HUES64 (cell line): ENCODE measurements at regions not wholly inside any gene's neighbourhood (a gene's known extent, or its start where the extent isn't known, plus 50 kb on each side); places are given as distances from the start of the nearest gene placed in this dataset.

ENCODE experiments used
- H3K27ac ChIP-seq: 2 replicates; pipeline ENCODE4 v1.7.0; 2013; ENCODE audit warnings: low read depth, low read length, inconsistent platforms
- H3K27me3 ChIP-seq: 2 replicates; pipeline ENCODE4 v1.6.1; 2013; ENCODE audit warnings: mild to moderate bottlenecking, low read length; ENCODE audit not compliant: insufficient read depth
- H3K36me3 ChIP-seq: 2 replicates; pipeline ENCODE4 v1.6.1; 2013; ENCODE audit warnings: mild to moderate bottlenecking, low read length; ENCODE audit not compliant: insufficient read depth
- H3K4me1 ChIP-seq: 2 replicates; pipeline ENCODE4 v1.6.1; 2013; ENCODE audit warnings: mild to moderate bottlenecking, low read length, moderate library complexity; ENCODE audit not compliant: insufficient read depth
- H3K4me3 ChIP-seq: 2 replicates; pipeline ENCODE4 v1.5.1; 2013; ENCODE audit warnings: mild to moderate bottlenecking, low read length, moderate library complexity
- H3K9ac ChIP-seq: 2 replicates; pipeline ENCODE4 v1.6.1; 2013; ENCODE audit warnings: mild to moderate bottlenecking, low read depth, low read length
- H3K9me3 ChIP-seq: 2 replicates; pipeline ENCODE4 v1.6.1; 2013; ENCODE audit warnings: low read depth, low read length; ENCODE audit not compliant: insufficient read depth
- WGBS: fragments of 150-250, 120-280 bp; methylation state at CpG from one replicate; pipeline ENCODE4 v1.1.7; 2013; ENCODE audit warnings: missing lambda C conversion rate; 5-methylcytosine and 5-hydroxymethylcytosine counted together

- Histone ChIP-seq H3K9ac (no peak overlapping the region), H3K36me3 (no peaks in the 10 kb centered on the region), H3K27ac (no peak overlapping the region), H3K27me3 (no peaks in the 10 kb centered on the region), H3K4me3 (no peak overlapping the region), H3K9me3 (peaks cover 12% of the 10 kb centered on the region), H3K4me1 (no peaks in the 10 kb centered on the region)
- 83% methylated on average over 1 of the region's 1 CpG for WGBS
Observed at GRCh38 chr4:28354880-28355656, 1494.4 kb downstream of the STIM2 start.

GRCh38 chr4:28357990-28358389, 1497.3 kb downstream of the STIM2 start:
- Histone ChIP-seq H3K9me3 (no peaks in the 10 kb centered on the region), H3K36me3 (no peaks in the 10 kb centered on the region), H3K27me3 (no peaks in the 10 kb centered on the region), H3K27ac (no peak overlapping the region), H3K9ac (no peak overlapping the region), H3K4me3 (no peak overlapping the region), H3K4me1 (no peaks in the 10 kb centered on the region)
- WGBS: 81% methylated on average over 3 of the region's 4 CpGs

GRCh38 chr4:28358606-28359005, 1498.0 kb downstream of the STIM2 start:
- Histone ChIP-seq H3K4me3 (no peak overlapping the region), H3K27me3 (no peaks in the 10 kb centered on the region), H3K27ac (no peak overlapping the region), H3K9me3 (no peaks in the 10 kb centered on the region), H3K9ac (no peak overlapping the region), H3K4me1 (no peaks in the 10 kb centered on the region), H3K36me3 (no peaks in the 10 kb centered on the region)
- WGBS: 100% methylated on average over 1 of the region's 2 CpGs

GRCh38 chr4:28360681-28361080, 1500.0 kb downstream of the STIM2 start:
- H3K4me1 ChIP-seq: no peaks in the 10 kb centered on the region
- WGBS: 94% methylated on average over 2 of the region's 2 CpGs

GRCh38 chr4:28362169-28362568, 1501.5 kb downstream of the STIM2 start:
- Histone ChIP-seq H3K9ac (no peak overlapping the region), H3K27ac (no peak overlapping the region), H3K4me3 (no peak overlapping the region), H3K36me3 (no peaks in the 10 kb centered on the region), H3K9me3 (no peaks in the 10 kb centered on the region), H3K27me3 (no peaks in the 10 kb centered on the region), H3K4me1 (0 out of 2 replicates have a peak, but pooled peaks cover 9% of the 10 kb centered on the region)
- 96% methylated on average over 2 of the region's 4 CpGs for WGBS

More at GRCh38 chr4:28360681-28361080, 1500.0 kb downstream of the STIM2 start:
- Histone ChIP-seq H3K27ac (no peak overlapping the region), H3K27me3 (no peaks in the 10 kb centered on the region), H3K9ac (no peak overlapping the region), H3K9me3 (no peaks in the 10 kb centered on the region), H3K36me3 (no peaks in the 10 kb centered on the region), H3K4me3 (no peak overlapping the region)

GRCh38 chr4:28369499-28369898, 1508.9 kb downstream of the STIM2 start:
- Histone ChIP-seq H3K4me1 (0 out of 2 replicates have a peak, but pooled peaks cover 9% of the 10 kb centered on the region), H3K9me3 (no peaks in the 10 kb centered on the region), H3K9ac (no peak overlapping the region), H3K27me3 (no peaks in the 10 kb centered on the region), H3K27ac (no peak overlapping the region), H3K4me3 (no peak overlapping the region), H3K36me3 (no peaks in the 10 kb centered on the region)
- WGBS: no CpG with 5 or more reads among the region's 1 CpG

GRCh38 chr4:28373191-28373590, 1512.5 kb downstream of the STIM2 start:
- Histone ChIP-seq H3K4me1 (no peaks in the 10 kb centered on the region), H3K4me3 (no peak overlapping the region), H3K36me3 (no peaks in the 10 kb centered on the region), H3K9me3 (no peaks in the 10 kb centered on the region), H3K27me3 (no peaks in the 10 kb centered on the region), H3K27ac (no peak overlapping the region), H3K9ac (no peak overlapping the region)

- H3K4me1 ChIP-seq: no peaks in the 10 kb centered on the region
- no peak overlapping the region for H3K27ac ChIP-seq
- H3K4me3 ChIP-seq: no peak overlapping the region
- H3K9me3 ChIP-seq: no peaks in the 10 kb centered on the region
- H3K27me3 ChIP-seq: no peaks in the 10 kb centered on the region
- H3K36me3 ChIP-seq: no peaks in the 10 kb centered on the region
- no peak overlapping the region for H3K9ac ChIP-seq
- WGBS: 100% methylated on average over 1 of the region's 1 CpG
Observed at GRCh38 chr4:28373601-28374000, 1513.0 kb downstream of the STIM2 start.

GRCh38 chr4:28378109-28378830, 1517.6 kb downstream of the STIM2 start:
- Histone ChIP-seq H3K9me3 (no peaks in the 10 kb centered on the region), H3K36me3 (no peaks in the 10 kb centered on the region), H3K27me3 (no peaks in the 10 kb centered on the region), H3K9ac (no peak overlapping the region), H3K27ac (no peak overlapping the region), H3K4me1 (no peaks in the 10 kb centered on the region), H3K4me3 (no peak overlapping the region)
- 83% methylated on average over 6 of the region's 6 CpGs for WGBS

- H3K4me3 ChIP-seq: no peak overlapping the region
- H3K36me3 ChIP-seq: no peaks in the 10 kb centered on the region
- no peak overlapping the region for H3K9ac ChIP-seq
- H3K27ac ChIP-seq: no peak overlapping the region
- no peaks in the 10 kb centered on the region for H3K4me1 ChIP-seq
- no peaks in the 10 kb centered on the region for H3K27me3 ChIP-seq
- WGBS: 96% methylated on average over 2 of the region's 2 CpGs
- no peaks in the 10 kb centered on the region for H3K9me3 ChIP-seq
Observed at GRCh38 chr4:28385801-28386200, 1525.2 kb downstream of the STIM2 start.

GRCh38 chr4:28386776-28387175, 1526.1 kb downstream of the STIM2 start:
- Histone ChIP-seq H3K4me3 (no peak overlapping the region), H3K9ac (no peak overlapping the region), H3K9me3 (no peaks in the 10 kb centered on the region), H3K36me3 (no peaks in the 10 kb centered on the region), H3K27ac (no peak overlapping the region), H3K27me3 (no peaks in the 10 kb centered on the region), H3K4me1 (no peaks in the 10 kb centered on the region)
